ENCODE measurements at regions not wholly inside any gene's neighbourhood (a gene's known extent, or its start where the extent isn't known, plus 50 kb on each side); places are given as distances from the start of the nearest gene placed in this dataset.
"Not testable (repeated sequence)": the region's sequence is repeated elsewhere in the genome, so short reads cannot be mapped to it uniquely, and the experiment has no call there.

DNA sequence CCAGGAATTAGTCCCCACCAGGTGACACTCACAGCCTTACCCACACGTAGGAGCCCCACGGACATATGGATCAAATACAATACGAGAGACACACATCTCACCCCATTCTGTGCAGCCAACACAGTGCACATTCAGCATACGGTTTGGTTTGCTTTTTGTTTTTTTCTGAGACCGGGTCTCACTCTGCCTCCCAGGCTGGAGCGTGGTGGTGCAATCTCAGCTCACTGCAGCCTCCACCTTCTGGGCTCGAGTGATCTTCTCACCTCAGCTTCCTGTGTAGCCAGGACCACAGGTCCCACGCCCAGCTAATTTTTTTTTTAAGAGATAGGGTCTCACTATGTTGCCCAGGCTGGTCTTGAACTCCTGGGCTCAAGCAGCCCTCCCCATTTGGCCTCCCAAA is 102.8 kb downstream of the POTEB start:
- not testable (repeated sequence) for H3K27ac Mint-ChIP-seq, H3K4me3 Mint-ChIP-seq, H3K9me3 Mint-ChIP-seq, DNase-seq, H3K27me3 Mint-ChIP-seq, H3K4me1 Mint-ChIP-seq
- ATAC-seq: peak; percentile 43

DNA sequence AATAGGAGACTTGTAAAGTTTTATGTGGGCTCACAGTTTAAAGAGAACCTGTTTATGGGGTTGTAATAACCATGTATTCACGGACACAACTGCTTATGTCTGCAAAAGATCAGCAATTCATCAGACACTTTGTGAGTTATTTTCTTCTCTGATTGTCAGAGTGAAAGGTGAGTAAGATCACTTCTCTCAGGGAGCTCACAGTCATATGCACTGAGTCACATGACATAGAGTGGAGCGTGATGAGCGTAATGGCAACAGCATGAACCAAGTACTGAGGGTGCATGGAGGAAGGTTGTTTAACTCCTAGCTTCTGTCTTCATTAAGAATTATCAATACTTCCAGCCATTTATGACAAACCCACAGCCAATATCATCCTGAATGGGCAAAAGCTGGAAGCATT is 111.0 kb downstream of the POTEB start:
- H3K27me3 Mint-ChIP-seq, H3K4me1 Mint-ChIP-seq, H3K27ac Mint-ChIP-seq, H3K4me3 Mint-ChIP-seq, H3K9me3 Mint-ChIP-seq, DNase-seq: not testable (repeated sequence)
- ATAC-seq: peak; percentile 54

DNA sequence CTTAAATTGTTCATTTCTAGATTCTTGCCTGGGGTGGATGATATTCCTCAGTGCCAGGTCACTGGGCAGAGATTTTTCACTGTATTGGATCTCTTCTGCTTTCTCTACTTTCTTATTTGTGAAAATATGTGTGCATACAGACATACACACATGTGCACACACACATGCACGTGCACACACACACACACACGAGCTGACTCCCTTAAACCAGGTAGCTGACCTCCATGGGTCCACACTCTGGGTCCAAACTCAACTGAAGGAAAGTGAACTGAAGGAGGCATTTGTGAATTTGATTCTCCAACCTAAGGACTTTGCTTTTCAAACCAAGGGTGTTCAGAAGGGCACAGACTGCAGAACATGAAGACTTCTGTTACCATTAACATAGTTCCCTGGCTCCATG is 113.8 kb downstream of the POTEB start:
- ATAC-seq, H3K27me3 Mint-ChIP-seq, H3K27ac Mint-ChIP-seq, H3K4me1 Mint-ChIP-seq, H3K4me3 Mint-ChIP-seq, H3K9me3 Mint-ChIP-seq, DNase-seq: not testable (repeated sequence)

DNA sequence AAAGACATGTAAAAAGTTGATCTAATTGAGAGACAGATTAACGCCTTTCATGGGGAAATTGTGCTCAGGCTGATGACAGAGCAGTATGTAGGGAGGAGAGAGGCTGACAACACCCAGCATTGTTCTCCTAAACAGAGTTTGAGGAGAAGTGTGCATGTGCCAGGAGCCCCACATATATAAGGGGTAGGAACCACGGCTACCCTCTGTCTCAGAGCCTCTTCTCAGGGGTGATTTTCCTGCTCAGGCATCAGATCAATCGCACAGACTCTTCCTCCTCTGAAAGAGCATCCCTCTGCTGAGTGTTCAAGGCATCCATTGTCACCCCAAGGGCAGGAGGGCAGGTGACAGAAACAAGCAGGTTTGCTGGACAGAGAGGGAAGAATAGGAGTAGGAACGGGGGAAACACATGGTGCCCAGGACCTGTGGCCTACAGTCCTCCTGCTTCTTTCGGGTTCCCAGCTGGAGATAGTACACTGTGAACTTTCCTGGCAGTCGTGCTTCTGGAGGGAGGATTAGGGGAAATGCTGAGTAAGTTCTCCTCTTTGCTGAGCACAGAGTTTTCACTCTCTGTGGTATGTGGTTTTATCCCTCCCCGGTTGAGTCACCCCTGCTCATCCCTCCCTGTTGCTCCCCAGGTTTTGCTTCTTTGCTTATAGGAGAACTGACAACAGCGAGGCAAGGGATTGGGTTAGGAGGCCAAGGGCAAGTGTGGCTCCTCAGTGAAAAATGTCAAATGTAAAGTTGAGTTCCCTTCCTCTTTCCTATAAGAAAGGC is 117.1 kb downstream of the POTEB start:
- H3K27ac Mint-ChIP-seq: not testable (repeated sequence)
- peak; percentile 77 for ATAC-seq

DNA sequence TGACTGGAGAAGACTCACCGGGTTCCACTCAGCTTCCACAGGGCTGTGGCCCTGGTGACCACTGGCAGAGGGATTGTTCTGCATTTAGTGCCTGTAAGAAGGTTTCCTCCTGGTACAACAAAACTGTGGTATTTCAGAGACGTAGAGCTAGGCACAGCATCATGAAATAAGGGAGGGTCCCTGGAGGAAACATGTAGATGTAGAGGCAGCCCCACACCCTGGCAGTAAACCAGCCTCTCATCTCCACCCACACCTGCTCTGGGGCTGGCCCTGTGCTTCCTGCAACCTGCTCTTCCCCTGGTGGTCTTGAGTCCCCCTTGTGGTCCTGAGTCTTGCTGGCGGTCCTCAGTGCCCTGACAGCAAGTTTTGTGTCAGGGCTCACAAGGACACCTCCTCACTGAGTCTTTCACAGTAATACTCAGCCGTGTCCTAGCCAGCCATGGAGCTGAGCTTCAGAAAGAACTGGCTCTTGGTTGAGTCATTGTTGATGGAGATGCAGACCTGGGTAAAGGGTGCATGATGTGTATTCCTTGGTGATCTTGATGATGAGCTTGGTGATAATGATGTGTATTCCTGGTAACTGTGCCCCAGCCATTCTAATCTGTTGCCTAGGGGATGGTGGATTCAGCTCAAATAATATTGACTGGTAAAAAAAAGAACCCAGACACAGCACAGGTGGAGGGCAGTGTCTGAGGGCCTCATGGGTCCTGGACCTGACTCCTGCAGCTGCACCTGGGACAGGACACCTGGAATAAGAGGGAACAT is 118.0 kb downstream of the POTEB start:
- H3K27ac Mint-ChIP-seq, H3K4me3 Mint-ChIP-seq, H3K4me1 Mint-ChIP-seq, H3K27me3 Mint-ChIP-seq, DNase-seq, H3K9me3 Mint-ChIP-seq: not testable (repeated sequence)
- peak; percentile 74 for ATAC-seq

More for the DNA sequence above, 117.1 kb downstream of the POTEB start:
- not testable (repeated sequence) for H3K9me3 Mint-ChIP-seq, DNase-seq, H3K4me3 Mint-ChIP-seq, H3K27me3 Mint-ChIP-seq, H3K4me1 Mint-ChIP-seq

DNA sequence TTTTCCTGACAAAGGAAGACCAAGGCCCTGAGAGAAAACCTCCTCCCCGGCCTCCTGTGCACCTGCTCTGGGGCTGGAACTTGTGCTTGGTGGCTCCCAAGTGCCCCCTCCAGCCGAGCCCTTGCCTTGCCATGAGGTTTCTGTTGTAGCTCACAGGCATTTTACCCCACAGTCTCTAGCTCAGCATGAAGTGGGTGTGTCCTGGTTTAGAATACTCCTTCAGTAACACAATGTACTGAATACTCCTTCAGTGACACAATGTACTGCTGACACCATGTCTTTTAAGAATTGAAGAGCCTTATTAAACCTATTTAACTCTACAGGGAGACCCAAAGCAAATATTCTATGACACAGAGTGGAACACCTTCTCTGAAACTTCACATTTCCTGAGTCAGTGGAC is 123.7 kb downstream of the POTEB start:
- DNase-seq, H3K9me3 Mint-ChIP-seq, ATAC-seq, H3K4me3 Mint-ChIP-seq, H3K27ac Mint-ChIP-seq, H3K4me1 Mint-ChIP-seq, H3K27me3 Mint-ChIP-seq: not testable (repeated sequence)

DNA sequence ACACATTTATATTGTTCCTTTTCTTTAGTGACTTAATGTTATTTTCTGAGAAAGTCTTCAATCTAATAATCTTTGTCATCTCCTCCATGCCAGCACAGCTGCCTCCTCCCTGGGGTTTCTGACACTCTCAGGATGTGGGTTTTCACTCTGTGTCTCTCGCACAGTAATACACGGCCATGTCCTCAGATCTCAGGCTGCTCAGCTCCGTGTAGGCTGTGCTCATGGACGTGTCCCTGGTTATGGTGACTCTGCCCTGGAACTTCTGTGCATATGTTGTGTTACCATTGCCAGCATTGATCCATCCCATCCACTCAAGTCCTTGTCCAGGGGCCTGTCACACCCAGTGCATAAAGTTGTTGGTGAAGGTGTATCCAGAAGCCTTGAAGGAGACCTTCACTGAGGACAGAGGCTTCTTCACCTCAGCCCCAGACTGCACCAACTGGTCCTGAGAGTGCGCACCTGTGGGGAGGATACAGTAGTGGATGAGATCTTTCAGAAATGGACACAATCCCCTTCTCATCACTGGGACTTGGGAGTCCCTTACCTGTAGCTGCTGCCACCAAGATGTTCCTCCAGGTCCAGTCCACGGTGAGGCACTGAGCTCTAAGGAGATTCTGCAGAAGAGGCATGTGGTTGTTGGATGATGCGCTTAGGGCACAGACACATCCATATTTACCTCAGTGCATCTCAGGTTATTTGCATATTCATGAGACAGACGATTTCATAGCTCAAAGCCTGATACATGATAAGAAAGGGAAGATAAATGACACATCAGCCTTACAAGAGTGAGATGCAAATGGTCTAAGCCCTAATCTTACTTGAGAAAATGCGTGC is 125.2 kb downstream of the POTEB start:
- not testable (repeated sequence) for H3K27me3 Mint-ChIP-seq, DNase-seq, H3K4me3 Mint-ChIP-seq, H3K27ac Mint-ChIP-seq, H3K9me3 Mint-ChIP-seq, H3K4me1 Mint-ChIP-seq
- peak; percentile 83 for ATAC-seq

DNA sequence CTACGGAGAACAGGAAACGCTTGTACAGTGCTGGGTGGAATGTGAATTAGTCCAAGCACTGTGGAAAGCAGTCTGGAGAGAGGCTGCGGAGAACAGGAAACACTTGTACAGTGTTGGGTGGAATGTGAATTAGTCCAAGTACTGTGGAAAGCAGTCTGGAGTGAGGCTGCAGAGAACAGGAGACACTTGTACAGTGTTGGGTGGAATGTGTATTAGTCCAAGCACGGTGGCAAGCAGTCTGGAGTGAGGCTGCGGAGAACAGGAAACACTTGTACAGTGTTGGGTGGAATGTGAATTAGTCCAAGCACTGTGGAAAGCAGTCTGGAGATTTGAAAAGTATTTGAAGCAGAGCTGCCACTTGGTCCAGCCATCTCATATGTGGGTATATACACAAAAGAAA is 128.4 kb downstream of the POTEB start:
- not testable (repeated sequence) for H3K27me3 Mint-ChIP-seq, H3K4me1 Mint-ChIP-seq, H3K4me3 Mint-ChIP-seq, ATAC-seq, DNase-seq, H3K27ac Mint-ChIP-seq, H3K9me3 Mint-ChIP-seq

DNA sequence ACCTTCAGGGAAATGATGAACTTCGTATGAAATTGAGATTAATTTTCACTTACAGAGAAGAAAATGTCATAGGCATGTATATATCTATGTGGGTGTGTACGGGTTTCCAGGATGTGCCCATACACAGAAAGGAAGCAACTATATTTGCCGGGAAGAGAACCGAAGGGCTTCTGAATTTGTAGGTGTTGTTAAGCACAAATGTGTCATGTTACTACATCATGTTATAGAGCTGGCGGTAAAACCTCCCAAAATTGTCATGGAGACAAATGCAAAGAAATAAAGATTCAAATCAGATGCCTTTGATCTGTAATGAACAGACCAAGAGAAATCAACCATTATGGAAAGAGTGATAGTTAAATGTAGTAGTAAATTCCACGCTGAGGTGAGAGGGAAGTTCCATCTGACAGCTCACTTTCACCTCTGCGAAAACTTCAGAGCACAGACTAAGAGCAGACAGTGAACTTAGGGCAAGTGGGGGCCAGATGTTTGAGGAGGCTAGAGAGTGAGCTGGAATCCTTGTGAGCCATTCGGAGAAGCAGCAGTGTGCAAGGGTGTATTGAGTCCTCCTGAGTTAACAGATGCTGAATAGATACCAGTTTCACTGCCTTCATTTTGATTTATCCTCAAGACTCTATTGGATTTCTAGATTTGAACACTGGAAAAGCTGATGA is 133.2 kb downstream of the POTEB start:
- not testable (repeated sequence) for H3K27me3 Mint-ChIP-seq, H3K4me1 Mint-ChIP-seq, H3K9me3 Mint-ChIP-seq, H3K4me3 Mint-ChIP-seq, DNase-seq
- H3K27ac Mint-ChIP-seq: peak overlapping the region in 1 of 2 donors; percentile 88
- ATAC-seq: peak; percentile 91

DNA sequence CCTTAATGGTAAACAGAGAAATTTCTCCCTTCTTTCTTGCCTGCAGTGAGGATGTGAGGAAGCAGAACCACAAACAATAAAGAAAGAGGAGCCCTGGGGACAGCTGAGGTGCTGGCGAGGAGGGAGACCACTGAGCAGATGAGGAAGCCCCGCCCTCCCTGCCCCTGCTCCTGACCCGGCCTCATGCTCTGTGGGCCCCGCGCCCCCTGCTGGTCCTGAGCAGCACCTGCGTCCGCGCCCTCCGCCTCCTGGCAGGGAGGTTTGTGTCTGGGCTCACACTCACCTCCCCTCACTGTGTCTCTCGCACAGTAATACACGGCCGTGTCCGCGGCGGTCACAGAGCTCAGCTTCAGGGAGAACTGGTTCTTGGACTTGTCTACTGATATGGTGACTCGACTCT is 135.5 kb downstream of the POTEB start:
- ATAC-seq, DNase-seq, H3K4me3 Mint-ChIP-seq, H3K27me3 Mint-ChIP-seq, H3K27ac Mint-ChIP-seq, H3K9me3 Mint-ChIP-seq, H3K4me1 Mint-ChIP-seq: not testable (repeated sequence)

DNA sequence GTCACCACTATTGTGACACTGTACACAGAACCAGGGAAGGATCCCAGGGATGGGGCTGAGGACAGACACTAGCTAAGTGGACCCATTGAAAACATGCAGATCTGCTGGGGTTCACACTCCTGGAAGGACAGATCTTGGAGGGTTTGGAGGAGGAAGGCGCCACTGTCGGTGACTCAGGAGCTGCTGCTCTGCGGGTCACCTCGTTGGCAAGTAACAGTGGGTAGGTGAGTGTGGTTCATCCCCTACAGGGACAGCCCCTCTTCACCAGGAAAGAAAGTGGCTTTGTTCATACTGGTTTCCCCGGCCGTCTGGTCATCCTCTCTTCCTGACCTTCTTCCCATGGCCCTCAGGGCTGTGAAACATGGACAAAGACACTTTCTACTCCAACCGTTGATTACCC is 139.5 kb downstream of the POTEB start:
- not testable (repeated sequence) for H3K4me1 Mint-ChIP-seq, H3K27me3 Mint-ChIP-seq
- ATAC-seq: peak; percentile 34

DNA sequence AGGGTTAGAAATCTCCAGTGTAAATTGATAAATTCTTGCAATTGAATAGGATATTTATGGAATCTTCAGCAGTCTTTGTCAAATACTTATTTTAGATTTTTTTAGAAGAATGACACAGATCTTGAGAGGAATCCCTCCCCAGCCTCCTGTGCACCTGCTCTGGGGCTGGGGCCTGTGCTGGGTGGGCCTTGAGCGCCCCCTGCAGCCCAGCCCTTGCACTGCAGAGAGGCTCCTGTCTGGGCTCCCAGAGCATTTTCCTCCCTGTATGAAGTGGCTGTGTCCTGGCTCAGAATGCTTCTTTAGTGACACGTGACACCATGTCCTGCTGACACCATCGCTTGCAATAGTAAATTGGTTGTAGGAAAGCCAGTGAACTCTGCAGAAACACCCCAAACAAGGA is 141.1 kb downstream of the POTEB start:
- H3K27ac Mint-ChIP-seq, DNase-seq, H3K9me3 Mint-ChIP-seq, H3K4me1 Mint-ChIP-seq, ATAC-seq, H3K4me3 Mint-ChIP-seq, H3K27me3 Mint-ChIP-seq: not testable (repeated sequence)

More for the DNA sequence above, 139.5 kb downstream of the POTEB start:
- not testable (repeated sequence) for H3K9me3 Mint-ChIP-seq, H3K4me3 Mint-ChIP-seq, DNase-seq, H3K27ac Mint-ChIP-seq

DNA sequence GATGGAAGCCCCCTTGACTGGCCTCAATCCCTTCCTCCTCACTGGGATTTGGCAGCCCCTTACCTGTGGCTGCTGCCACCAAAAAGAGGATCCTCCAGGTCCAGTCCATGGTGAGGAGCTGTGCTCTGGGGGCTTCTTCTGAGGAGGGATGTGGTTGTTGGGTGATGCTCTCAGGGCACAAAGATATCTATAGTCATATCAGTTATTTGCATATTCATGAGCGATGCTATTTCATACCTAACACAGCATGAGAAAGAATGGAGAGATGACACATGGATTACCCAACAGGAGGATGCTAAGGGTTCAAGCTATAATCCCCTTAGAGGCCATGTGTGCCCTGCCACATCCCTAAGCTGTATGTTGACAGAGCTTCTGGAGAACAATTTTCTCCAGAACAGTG is 141.7 kb downstream of the POTEB start:
- H3K27ac Mint-ChIP-seq, H3K9me3 Mint-ChIP-seq, H3K4me3 Mint-ChIP-seq, H3K4me1 Mint-ChIP-seq, H3K27me3 Mint-ChIP-seq, DNase-seq: not testable (repeated sequence)
- peak; percentile 72 for ATAC-seq

DNA sequence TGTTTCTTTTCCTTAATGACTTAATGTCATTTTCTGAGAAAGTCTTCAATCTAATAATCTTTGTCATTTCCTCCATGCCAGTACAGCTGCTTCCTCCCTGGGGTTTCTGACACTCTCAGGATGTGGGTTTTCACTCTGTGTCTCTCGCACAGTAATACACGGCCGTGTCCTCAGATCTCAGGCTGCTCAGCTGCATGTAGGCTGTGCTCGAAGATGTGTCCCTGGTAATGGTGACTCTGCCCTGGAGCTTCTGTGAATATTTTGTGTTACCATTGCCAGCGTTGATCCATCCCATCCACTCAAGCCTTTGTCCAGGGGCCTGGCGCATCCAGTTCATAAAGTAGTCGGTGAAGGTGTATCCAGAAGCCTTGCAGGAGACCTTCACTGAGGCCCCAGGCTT is 142.2 kb downstream of the POTEB start:
- H3K9me3 Mint-ChIP-seq, H3K4me3 Mint-ChIP-seq, H3K27me3 Mint-ChIP-seq, DNase-seq, H3K27ac Mint-ChIP-seq, H3K4me1 Mint-ChIP-seq: not testable (repeated sequence)
- ATAC-seq: peak; percentile 22

DNA sequence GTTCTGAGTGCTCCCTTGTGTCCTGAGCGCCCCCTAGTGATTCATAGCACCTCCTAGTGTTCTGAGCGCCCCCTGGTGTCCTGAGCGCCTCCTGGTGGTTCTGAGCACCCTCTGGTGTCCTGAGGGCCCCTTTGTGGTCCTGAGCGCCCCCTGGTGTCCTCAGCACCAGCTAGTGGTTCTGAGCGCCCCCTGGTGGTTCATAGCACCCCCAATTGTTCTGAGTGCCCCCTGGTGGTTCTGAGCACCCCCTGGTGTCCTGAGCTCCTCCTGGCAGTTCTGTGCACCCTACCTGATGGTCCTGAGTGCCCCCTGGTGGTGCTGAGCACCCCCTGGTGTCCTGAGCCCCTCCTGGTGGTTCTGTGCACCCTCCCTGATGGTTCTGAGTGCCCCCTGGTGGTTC is 146.0 kb downstream of the POTEB start:
- ATAC-seq: peak; percentile 57
- not testable (repeated sequence) for H3K9me3 Mint-ChIP-seq, H3K27me3 Mint-ChIP-seq, H3K27ac Mint-ChIP-seq, DNase-seq, H3K4me3 Mint-ChIP-seq, H3K4me1 Mint-ChIP-seq
